NCI-H82 treated with DMSO at 0.1 percent for 48 hours (cell line): ENCODE measurements at regions not wholly inside any gene's neighbourhood (a gene's known extent, or its start where the extent isn't known, plus 50 kb on each side); places are given as distances from the start of the nearest gene placed in this dataset.

Experiments
- DNase-seq: peaks from one replicate; lab custom pipeline; 2025; ENCODE audit not compliant: unreplicated experiment; lab: John Stamatoyannopoulos, UW

DNA sequence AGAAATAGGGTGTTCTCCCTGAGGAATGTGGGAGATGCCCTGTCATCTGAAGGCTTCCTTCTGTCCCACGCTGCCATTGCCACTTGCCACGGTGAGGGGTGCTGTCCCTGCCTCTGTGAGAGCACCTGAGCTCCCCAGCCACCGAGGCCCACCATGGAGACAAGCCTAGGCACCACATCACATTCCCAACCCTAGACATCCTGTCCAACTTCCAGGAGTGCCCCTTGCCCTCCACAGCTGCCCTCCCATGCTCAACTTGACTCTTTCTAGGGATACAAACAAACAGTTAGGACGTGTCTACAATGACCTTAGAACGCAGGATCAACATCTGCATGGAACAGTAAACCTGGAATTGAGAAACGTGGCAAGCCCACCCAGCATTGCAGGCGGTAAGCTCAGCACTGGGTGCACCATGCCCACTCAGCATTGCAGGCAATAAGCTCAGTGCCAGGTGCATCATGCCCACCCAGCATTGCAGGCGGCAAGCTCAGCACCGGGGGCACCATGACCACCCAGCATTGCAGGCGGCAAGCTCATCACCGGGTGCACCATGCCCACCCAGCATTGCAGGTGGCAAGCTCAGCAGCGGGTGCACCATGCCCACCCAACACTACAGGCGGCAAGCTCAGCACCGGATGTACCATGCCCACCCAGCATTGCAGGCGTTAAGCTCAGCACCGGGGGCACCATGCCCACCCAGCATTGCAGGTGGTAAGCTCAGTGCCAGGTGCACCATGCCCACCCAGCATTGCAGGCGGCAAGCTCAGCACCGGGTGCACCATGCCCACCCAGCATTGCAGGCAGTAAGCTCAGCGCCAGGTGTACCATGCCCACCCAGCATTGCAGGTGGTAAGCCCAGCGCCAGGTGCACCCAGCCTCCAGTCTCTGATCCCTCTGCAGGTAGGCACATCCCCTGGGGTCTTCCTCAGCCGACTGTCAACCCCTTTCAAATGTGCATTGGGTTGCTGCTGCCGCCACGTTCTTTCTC lies 1463.9 kb downstream of the TBC1D22A start:
- no peak for DNase-seq

- no peak for DNase-seq
Measured at GRCh38 chr22:48224332-48224731, 1461.9 kb downstream of the TBC1D22A start.

- DNase-seq, result no peak
Measured at GRCh38 chr22:48223488-48224190, 1461.2 kb downstream of the TBC1D22A start.

GRCh38 chr22:48222742-48223487 lies 1460.5 kb downstream of the TBC1D22A start:
- DNase-seq, result no peak

DNA sequence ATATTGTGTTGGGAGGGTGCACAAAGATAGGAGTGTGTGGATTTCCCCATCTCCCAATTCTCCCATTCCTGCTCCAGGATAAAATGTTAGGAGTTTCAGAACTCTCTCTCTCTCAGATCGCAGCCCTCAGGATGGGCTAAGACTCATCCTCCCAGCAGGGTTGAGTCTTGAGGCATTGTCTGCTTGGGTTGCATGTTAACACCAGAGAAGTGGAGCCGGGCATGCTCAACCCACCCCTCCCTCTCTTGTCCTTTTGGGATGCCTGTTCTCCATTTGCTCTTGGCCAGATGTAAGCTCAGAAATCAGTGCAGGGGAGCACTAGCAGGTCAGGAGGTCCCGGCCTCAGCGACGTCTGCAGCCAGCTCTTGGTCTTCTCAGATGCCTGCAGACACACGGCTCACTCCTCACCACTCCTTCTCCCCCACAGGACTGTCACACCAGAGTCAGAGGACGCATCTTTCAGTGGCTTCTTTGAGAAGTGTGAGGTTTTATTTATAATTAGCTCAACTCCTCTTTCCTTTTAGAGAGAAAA lies 1456.5 kb downstream of the TBC1D22A start:
- DNase-seq, result no peak

DNA sequence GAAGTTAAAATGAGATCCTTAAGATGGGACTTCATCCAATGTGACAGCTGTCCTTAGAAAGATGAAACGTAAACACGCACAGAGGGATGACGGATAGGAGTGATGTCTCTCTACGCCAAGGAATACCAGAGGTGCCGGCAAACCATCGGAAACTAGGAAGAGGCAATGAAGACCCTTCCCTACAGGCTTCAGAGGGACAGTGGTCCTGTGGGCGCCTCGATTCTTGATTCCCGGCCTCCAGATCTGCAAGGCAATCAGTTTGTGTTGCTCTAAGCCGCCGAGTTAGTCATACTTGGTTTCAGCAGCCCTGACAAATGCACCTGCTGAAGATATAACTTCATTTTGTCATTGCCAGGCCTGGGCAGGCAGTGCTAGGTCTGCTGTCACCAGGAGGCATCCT lies 1455.1 kb downstream of the TBC1D22A start:
- no peak for DNase-seq

- DNase-seq, result no peak
Measured at GRCh38 chr22:48212727-48213126, 1450.3 kb downstream of the TBC1D22A start.

- no peak for DNase-seq
Measured at GRCh38 chr22:48210812-48211211, 1448.4 kb downstream of the TBC1D22A start.

- DNase-seq, result no peak
Measured at GRCh38 chr22:48210198-48210580, 1447.7 kb downstream of the TBC1D22A start.

DNA sequence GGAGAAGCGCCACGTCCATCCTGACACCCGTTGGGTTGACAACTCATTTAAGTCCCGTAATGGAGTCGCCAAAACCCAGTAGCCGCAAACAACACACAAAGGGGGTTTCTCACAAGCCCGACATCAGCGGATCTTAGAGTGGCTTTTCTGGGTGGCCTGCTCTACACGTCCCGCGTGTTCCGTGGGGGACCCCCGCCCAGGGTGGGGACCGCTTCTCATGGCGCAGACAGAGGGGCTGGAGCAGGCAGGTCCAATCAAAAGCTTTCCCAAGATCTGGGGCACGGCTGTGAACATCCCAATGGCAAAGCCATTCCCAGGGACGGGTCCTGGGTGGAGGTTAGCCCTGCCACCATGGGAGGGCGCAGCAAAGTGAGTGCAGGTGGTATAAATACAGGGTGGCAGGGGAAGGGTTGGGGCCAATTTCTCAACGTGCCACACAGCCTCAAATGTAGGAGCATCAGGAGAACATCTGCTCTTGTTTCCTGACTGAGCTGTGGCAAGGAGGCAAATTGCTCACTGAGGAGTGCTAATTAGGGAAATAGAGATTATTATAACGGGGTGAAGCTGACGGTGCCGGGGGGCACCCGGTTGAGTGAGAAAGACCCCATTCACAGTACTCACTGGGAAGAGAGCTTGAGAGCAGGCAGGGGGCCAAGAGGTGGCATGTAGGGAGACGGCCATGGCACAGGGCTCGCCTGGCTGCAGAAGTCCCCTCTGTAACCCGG lies 1447.2 kb downstream of the TBC1D22A start:
- no peak for DNase-seq

DNA sequence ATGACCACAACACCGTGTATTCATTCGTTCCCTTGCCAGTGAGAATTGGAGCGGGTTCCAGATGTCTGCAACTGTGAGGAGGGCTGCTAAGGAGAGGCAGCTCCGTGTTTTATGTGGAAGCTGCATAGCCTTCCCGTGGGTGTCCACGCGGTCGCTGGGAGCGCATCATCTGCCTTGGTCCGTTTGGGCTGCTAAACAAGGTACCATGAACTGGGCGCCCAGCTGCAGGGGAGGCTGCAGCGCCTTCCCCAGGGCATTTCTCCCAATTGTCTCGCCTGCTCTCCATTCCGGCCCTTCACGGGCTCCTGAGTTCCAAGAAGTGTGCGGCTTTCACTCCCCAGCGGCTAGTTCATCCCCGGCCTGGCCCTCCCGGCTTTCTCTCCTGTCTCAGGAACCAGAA lies 1446.4 kb downstream of the TBC1D22A start:
- DNase-seq, result no peak

DNA sequence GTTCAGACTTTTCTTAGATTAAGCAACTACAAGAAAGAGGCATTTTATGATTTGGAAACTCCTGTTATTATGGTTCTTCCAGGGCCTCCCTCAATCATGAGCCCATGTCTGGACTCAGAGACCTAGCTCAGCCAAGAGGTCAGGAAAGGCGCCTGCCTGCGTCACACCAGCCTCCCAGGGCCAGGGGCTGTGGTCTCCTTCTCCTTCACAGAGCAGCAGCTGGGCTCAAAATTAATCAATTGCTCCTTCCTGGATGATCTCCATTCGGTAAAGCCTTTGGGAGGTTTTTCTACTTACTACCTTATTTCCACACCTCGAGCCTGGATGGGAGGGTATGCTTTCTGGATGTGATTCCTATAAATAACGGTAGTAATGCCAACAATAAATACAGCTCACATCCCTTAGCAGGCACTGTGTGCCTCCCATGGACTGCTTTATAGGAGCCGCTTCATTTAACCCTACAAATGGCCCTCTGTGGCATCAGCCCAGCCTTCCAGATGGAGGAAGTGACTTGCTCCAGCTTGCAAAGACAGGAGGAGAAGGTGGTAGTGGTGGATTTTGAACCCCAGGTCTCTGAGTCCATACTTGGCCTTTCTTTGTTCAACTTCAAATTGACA lies 1445.6 kb downstream of the TBC1D22A start:
- no peak for DNase-seq

- no peak for DNase-seq
Measured at GRCh38 chr22:48205790-48206189, 1443.3 kb downstream of the TBC1D22A start.

DNA sequence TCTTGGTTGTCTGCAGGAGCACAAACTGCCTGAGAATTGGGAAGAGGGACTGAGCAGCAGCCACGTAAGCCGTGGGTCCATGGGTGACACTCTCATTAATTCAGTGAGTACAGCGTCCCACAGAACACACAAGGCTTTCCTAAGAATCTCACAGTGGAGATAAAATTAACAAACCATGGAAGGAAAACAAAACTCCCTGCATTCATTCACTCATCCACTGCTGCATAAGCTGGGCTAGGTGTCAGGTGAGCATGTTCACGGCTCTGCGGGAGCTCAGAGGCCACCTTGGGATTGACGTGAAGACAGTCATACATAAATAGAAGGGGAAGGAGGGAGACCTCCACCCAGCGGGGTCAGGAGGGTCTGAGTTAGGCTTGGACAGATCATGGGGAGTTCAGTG lies 1442.7 kb downstream of the TBC1D22A start:
- no peak for DNase-seq

GRCh38 chr22:48204296-48204695 lies 1441.8 kb downstream of the TBC1D22A start:
- no peak for DNase-seq

DNA sequence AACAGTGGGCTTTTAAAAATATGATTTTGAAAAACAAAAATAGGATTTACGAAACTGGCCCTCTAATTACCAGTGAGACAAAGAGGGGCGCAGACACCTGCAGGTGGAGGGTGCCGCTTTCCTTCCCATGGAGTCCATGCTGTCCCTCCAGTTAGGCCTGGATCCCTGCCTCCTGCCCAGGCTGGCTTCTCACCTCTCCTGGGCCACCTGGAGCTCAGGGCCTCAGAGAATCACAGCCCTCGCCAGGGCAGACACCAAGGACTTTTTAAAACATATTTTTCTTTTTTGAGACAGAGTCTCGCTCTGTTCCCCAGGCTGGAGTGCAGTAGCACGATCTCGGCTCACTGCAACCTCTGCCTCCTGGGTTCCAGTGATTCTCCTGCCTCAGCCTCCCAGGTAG lies 1437.2 kb downstream of the TBC1D22A start:
- DNase-seq, result no peak

DNA sequence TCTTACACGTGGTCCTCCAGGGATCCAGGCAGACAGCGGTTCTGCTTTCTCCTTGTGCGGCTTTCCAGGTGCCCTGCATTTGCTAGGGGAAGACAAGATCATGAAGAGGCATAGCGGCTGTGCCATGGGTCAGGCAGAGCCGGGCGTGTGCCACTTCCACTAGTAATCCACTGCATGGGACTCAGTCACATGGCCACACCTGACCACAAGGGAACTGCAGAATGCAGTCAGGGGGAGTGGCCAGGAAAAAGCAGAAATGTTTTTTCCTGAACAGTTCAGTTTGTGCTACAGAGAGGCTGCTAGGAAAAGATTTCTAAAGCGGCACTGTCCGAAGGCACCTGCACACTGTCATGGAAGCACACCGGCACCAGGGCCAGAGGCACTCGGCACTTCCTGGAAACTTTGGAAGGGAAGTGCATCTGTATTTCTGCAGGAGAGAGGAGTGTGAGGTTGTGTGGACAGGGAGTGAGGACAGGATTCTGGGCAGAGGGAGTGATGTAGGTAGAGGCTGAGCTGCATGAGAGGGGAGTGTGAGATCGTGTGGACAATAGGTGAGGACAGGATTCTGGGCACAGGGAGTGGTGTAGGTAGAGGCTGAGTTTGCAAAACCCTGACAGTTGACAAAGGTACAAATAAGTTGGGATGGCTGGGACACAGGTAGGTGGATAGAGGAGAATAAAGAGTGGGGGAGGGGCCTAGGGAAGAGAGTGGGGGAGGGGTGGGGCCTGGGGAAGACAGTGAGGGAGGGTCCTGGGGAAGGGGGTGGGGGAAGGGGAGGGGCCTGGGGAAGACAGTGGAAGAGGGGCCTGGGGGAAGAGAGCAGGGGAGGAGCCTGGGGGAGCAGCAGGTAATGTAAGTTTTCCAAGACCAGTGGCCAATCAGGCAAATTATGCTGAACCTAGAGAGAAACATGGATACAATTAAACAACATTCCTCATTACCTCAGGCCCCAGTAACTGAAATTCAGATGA lies 1436.3 kb downstream of the TBC1D22A start:
- no peak for DNase-seq

DNA sequence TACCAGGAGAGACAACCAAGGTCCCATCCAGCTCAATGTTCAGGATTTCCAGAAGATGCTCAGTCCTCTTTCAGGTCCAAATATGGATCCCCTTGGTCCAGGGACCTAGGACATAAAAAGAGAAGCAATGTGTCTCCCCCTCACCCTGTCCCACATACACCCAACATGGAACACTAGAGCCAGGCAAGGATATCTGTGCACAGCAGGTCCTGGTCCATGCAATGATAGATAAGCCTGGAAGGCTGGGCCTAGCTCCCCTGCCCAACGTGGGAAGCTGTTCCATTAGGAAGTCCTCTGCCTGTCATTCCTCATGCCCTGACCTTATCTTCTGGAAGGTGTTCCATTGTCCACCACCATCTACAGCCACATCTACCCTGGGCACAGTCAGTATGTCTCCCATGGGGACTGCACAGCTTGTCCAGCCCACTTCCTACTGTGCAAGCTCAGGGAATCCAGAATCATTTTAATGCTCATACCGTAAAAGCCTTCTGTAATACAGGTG lies 1434.8 kb downstream of the TBC1D22A start:
- DNase-seq, result no peak

DNA sequence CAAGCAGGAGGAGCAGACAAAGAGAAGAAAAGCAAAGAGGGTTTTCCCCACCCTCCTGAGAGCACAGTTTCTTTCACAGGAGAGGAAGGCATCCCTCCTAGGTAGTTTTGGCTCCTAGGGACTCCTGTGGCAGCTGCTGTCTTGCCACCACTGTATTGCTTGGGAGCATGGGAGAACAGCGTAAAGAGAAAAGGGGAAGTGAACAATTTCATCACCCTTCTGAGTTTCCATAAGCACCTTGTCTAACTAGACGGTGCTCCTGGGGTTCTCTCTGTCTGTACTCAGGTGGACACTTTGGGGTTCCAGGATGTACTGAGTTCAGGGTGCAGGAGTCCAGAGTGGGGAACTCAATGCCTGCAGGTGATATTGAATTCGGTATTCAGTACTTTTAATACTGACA lies 1430.5 kb downstream of the TBC1D22A start:
- DNase-seq, result no peak
